ENCODE measurements at regions not wholly inside any gene's neighbourhood (a gene's known extent, or its start where the extent isn't known, plus 50 kb on each side); places are given as distances from the start of the nearest gene placed in this dataset.
"Not testable (repeated sequence)": the region's sequence is repeated elsewhere in the genome, so short reads cannot be mapped to it uniquely, and the experiment has no call there.

GRCh38 chrX:13220916-13221315 lies 98.9 kb downstream of the ATXN3L start:
- DNase-seq = no peak

GRCh38 chrX:13219991-13220764 lies 99.7 kb downstream of the ATXN3L start:
- DNase-seq = no peak

DNA sequence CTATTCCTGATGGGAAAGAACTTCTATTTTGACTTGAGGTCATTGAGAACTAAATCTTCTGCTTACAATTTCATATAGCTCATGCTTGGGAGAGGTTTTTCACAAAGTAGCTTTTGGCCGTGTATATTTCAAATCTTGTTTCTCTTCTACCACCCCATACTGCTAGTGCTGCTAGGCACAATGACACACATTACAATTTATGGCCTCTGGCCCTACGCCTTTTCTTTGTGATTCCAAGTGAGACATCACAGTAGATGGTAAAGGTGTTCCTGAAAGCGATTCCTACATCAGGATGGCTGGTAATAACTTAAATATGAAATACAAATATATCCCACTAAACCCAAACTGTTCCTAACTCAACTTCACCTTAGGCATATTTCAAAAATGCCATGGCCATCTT lies 101.1 kb downstream of the ATXN3L start:
- DNase-seq = no peak

DNA sequence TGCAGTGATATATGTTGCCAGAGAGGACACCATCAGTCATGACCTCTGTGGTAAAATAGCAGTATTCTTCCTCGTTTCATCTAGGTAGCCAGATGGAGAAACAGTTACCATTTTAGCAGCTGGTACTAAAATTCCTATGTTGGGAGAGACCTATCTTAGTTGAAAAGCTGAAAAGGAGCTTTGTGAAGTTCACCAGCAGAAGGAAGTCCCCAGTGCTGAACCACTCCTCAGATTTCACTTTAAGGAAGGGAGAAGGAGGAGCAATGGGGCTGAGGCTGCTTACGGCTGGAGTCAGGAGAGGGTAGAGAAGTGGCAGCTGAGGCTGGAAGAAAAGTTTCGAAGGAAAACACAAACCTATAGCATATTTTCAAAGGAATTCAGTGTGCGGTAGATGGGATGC lies 103.7 kb downstream of the ATXN3L start:
- DNase-seq = no peak

DNA sequence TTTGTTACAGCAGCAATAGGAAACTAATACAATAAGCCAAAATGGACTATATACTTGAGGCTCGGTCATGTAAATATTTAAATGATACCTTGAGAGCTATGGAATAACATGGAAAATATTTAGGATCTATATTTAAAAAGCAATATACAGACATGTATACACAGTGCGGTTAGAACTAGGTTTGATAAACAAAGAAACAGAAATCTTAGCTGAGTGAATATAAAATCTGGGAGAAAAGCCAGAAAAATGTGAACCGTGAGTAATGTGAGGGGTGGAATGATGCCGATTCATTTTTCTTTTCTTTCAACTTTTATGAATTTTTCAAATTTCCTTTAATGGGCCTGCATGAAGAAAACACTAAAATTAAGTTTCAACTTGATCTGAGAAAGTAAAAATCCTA lies 104.1 kb downstream of the ATXN3L start:
- DNase-seq = no peak

DNA sequence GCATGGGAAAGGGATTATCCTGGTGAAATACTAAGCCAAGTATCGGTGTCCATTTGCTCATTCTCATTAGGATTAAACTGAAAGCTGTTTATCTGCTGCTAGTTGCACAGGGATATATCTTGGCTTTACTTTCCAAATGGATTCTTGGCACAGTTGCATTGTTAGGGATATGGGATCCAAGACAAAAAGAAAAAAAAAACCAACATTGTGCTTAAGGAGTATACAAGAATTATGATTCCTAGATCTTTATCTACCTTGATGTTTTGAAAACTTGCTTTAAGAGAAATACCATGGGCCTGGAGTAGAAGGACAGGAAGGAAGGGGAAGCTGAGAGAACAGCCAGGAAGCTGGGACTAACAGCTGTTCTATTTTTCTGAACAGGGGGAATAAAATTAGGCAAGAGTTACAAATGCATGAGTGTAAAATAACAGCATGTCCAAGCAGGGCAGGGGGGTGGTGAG lies 107.6 kb downstream of the ATXN3L start:
- no peak for DNase-seq

DNA sequence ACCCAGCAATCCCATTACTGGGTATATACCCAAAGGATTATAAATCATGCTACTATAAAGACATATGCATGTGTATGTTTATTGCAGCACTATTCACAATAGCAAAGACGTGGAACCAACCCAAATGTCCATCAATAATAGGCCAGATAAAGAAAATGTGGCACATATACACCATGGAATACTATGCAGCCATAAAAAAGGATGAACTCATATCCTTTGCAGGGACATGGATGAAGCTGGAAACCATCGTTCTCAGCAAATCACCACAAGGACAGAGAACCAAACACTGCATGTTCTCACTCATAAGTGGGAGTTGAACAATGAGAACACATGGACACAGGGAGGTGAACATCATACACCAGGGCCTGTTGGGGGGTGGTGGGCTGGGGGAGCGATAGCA lies 109.7 kb downstream of the ATXN3L start:
- not testable (repeated sequence) for DNase-seq

- not testable (repeated sequence) for DNase-seq
These were observed 110.1 kb downstream of the ATXN3L start for GRCh38 chrX:13209704-13210103.

DNA sequence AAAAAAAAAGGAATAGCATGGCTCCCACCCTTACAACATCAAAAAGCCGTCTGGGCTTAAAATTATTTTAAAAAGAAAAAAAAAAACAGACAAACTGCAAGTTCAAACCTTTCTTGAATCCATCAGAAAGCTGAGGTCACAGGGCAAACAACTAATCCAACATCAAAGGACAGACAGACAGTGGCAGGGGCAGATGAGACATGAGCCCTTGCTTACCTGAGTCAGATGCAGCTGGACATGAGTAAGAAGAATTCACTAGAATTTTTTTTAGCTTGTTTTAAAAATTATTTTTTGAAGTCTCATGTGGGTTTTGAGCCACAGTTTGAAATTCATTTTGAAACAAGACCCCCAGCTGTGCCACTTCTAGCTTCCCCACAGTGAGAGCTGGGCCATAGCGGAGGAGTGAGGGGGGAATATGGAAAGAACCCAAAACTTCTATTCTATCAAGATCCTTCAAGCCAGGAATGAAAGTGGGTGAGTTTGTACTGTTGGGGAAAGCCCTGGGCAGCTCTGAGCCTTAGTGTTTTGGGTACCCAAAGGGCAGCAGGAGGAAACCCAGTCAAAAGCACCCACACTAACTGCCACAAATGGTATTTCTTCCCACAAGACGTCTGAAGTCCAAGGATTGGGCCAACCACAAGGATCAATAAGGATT lies 111.4 kb downstream of the ATXN3L start:
- DNase-seq = no peak

DNA sequence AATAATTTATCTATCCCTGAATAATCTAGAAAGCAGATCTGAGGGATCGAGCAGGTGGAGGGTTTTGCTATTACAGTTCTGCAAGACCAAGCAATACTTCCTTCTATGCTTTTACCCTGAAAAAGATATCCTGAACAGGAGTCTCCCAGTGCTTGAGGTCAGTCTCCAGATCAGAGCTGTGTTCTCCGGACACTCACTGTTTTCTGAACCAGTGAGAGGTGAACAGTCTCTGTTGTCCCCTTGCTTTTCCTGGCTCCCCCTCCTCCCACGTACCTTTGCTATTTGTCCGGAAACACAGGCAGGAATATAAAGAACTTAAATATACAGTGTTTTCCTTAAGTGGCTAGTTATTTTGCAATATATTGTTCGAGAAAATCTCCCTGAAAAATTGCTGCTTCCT lies 116.6 kb downstream of the ATXN3L start:
- DNase-seq = no peak

DNA sequence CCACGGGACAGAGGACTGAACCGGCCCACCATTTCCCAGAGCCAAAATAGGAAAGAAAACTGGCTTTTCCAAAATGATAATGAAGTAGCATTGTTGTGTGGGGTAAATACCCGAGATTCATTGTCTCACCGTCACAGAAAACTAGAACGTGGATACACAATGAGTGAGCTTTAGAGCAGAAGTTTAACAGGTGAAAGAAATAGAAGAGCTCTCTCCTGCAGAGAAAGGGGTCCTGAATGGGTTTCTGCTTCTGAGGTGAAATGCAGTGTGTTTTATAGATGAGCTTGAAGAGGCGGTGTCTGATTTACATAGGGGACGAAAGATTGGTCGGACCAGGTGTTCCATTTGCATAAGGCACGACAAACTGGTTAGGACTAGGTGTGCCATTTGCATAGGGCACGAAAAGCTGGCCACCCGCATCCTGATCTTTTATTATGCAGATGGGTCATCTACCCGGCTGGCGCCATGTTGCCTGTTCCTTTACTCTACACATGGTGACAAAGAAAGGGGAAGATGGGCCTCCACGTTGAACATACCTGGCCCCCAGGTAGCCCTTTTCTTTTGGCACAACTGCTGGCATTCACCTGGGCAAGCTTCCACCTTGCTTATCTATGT lies 118.1 kb downstream of the ATXN3L start:
- no peak for DNase-seq

GRCh38 chrX:13200398-13200797 lies 119.5 kb downstream of the ATXN3L start:
- DNase-seq = no peak

GRCh38 chrX:13198762-13199064 lies 121.1 kb downstream of the ATXN3L start:
- no peak for DNase-seq

DNA sequence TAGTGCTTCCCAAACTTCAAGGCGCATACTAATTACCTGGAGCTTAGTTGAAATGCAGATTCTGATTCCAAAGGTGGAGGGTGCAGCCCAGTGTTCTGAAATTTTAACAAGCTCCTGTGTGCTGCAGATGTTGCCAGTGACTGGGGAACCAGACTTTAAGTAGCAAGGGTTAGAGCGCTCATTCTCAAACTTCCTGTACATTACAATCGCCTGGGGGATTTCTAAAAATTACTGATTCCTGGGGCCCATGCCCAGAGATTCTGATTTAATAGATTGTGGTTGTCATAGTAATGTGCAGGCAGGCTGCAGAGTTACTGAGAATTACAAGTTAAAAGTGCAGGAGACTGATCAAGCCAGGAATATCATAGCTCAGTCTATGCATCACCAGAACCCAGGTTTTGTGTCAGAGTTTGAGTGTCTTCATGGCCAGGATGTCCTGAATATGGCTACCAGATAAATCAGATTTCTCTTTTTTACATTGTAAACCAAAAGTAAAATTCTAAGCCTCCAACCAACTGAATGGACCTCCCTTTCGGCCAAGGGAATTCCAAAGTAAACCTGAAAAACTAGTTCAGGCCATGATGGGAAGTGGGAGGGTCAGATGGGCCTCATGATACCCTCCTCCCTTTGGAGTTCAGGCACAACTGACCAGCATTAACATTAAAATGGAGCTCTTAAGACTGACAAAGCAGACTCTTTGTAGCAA lies 121.6 kb downstream of the ATXN3L start:
- no peak for DNase-seq

DNA sequence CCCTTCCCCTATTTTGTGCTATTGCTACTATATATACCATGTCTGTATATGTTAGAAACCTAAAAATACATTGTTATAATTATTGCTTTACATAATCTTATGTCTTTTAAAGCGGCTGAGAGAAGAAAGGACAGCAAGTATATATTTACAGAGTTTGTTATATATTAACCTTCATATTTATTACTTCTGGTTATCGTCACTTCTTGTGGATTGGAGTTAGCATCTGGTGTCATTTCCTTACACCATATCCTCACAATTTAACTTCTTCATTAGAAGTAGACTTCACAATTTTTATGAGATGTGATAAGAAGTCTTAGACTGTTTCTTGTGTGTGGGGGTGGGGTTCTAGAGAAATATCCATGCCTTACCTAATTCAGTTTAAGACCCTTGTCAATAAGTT lies 123.1 kb downstream of the ATXN3L start:
- DNase-seq = no peak

DNA sequence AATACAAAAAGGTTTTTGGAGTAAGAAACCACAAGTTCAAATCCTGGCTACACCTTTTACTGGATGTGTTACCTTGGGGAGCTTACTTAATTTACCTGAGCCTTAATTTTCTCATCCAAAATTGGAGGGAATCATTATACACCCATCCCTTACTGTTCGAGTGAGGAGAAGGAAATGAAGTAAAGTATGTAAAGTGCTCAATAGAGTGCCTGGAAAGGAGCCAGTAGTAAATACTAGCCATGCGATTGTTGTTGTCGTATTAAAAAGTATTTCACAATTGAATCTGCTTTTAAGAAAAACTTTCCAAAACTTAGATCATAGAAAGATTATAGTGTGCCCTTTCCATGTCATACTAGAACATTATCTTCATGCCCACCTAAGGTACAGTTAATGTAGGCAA lies 124.5 kb downstream of the ATXN3L start:
- no peak for DNase-seq

- no peak for DNase-seq
These were observed 125.4 kb downstream of the ATXN3L start for GRCh38 chrX:13194291-13195103.

GRCh38 chrX:13190051-13190450 lies 129.8 kb downstream of the ATXN3L start:
- DNase-seq = no peak

DNA sequence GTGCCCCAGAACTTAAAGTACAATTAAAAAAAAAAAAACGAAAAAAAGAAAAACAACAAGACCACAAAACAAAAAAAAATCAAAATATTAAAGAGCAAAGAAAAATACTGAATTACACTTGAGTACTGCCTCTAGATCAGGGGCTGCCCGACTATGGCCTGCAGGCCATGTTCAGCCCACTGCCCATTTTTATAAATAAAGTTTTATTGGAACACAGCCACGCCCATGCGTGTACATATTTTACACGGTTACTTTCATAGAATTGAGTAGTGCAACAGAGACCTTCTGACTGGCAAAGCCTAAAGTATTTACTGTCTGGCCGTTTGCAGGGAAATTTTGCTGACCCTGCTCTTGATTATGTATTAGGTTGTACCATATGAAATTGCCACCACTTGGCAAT lies 130.5 kb downstream of the ATXN3L start:
- DNase-seq = no peak

DNA sequence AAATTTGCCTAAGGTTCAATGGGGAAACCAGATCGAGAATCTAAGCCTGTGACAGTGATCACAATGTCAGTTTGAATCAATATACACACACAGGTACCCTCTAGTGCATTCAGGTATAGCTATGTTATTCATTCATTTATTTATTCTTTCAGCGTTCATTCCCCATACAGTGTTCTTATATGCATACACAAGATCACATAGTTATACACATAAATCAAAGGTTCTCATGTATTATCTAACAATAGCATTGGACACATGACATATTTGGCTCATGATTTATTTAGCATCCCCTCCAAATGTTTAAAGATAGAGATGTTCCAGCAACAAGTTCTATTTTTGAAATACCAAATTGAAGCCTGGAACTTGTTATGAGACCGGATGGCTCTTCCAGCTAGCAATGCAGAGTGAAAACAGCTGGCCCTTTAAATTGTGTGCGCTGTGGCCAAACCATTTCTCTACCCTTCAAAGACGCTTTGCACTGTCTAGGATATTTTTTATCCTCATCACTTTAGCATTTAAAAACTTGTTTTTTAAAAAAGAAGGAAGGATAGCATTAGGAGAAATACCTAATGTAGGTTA lies 131.0 kb downstream of the ATXN3L start:
- no peak for DNase-seq

DNA sequence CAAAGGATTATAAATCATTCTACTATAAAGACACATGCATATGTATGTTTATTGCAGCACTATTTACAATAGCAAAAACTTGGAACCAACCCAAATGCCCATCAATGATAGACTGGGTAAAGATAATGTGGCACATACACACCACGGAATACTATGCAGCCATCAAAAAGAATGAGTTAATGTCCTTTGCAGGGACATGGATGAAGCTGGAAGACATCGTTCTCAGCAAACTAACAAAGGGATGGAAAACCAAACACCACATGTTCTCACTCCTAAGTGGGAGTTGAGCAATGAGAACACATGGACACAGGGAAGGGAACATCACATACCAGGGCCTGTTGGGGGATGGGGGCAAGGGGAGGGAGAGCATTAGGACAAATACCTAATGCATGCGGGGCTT lies 133.2 kb downstream of the ATXN3L start:
- DNase-seq = not testable (repeated sequence)

- no peak for DNase-seq
These were observed 136.4 kb upstream of the FAM9C start for GRCh38 chrX:13180807-13181206.

All from CD4-positive, alpha-beta T cell treated with Interleukin-4 for 1 hour (primary cell).